Activated B cell treated with CpG ODN at 0.5 μM for 24 hours (primary cell): ENCODE measurements at regions not wholly inside any gene's neighbourhood (a gene's known extent, or its start where the extent isn't known, plus 50 kb on each side); places are given as distances from the start of the nearest gene placed in this dataset.

ENCODE experiments used
- ATAC-seq: fragments of 200-7000 bp; cut with Tn5 transposase; one replicate; pipeline ENCODE4 v1.10.0; 2021; ENCODE audit warnings: low read depth, mild to moderate bottlenecking, moderate library complexity
- CTCF ChIA-PET: fragments of 350-600 bp; sonication (Branson Sonifier 250); formaldehyde crosslinking; loops from one replicate; lab custom pipeline; 2021; ENCODE audit warnings: antibody characterized with exemption; lab: Charles Lee
- POLR2A ChIA-PET: fragments of 350-600 bp; sonication (Branson Sonifier 250); formaldehyde crosslinking; loops from one replicate; lab custom pipeline; 2021; ENCODE audit warnings: antibody characterized with exemption; lab: Charles Lee
- DNase-seq: peaks from one replicate; pipeline ENCODE4 v3.0.0; 2022
- H3K27ac Mint-ChIP-seq: one replicate; pipeline ENCODE4 v1.8.0; 2020; ENCODE audit warnings: mixed read lengths
- H3K27me3 Mint-ChIP-seq: one replicate; pipeline ENCODE4 v1.8.0; 2021; ENCODE audit warnings: mixed read lengths
- H3K36me3 Mint-ChIP-seq: one replicate; pipeline ENCODE4 v1.8.0; 2021; ENCODE audit warnings: low read depth, mixed read lengths
- H3K4me1 Mint-ChIP-seq: one replicate; pipeline ENCODE4 v1.8.0; 2021; ENCODE audit warnings: mixed read lengths
- H3K4me3 Mint-ChIP-seq: one replicate; pipeline ENCODE4 v1.8.0; 2020; ENCODE audit warnings: mild to moderate bottlenecking, mixed read lengths
- H3K9me3 Mint-ChIP-seq: one replicate; pipeline ENCODE4 v1.8.0; 2020; ENCODE audit warnings: mixed read lengths
- CTCF ChIP-seq: fragments of 200-600 bp; IDR thresholded peaks from one replicate; pipeline ENCODE4 v1.8.0; 2022; ENCODE audit warnings: antibody characterized with exemption, mild to moderate bottlenecking
- intact Hi-C: fragments of 100-400 bp; cut with micrococcal nuclease; formaldehyde crosslinking; loops from one replicate; pipeline ENCODE4 v1.15.1; 2024

- DNase-seq (no peak), ATAC-seq (no peak)
- peaks cover 3% of the 10 kb centered on the region for H3K9me3 Mint-ChIP-seq
- no peaks in the 10 kb centered on the region for H3K4me1 Mint-ChIP-seq
- H3K27ac Mint-ChIP-seq = no peak overlapping the region
- no peaks in the 10 kb centered on the region for H3K36me3 Mint-ChIP-seq
- ChIA-PET CTCF (no interaction called here), POLR2A (no interaction called here)
- no peak for TF ChIP-seq CTCF
- H3K4me3 Mint-ChIP-seq = no peak overlapping the region
- H3K27me3 Mint-ChIP-seq = no peaks in the 10 kb centered on the region
- intact Hi-C loops = no loop called here
These were observed 241.5 kb upstream of the SATB1 start for GRCh38 chr3:18666655-18667054.

GRCh38 chr3:18660059-18660458 is 234.9 kb upstream of the SATB1 start:
- no peak for ATAC-seq
- Mint-ChIP-seq H3K4me1 (no peaks in the 10 kb centered on the region), H3K27me3 (no peaks in the 10 kb centered on the region), H3K4me3 (no peak overlapping the region), H3K9me3 (peaks cover 5% of the 10 kb centered on the region), H3K27ac (no peak overlapping the region), H3K36me3 (no peaks in the 10 kb centered on the region)
- intact Hi-C loops = no loop called here
- POLR2A ChIA-PET = no interaction called here
- no peak for TF ChIP-seq CTCF
- DNase-seq = no peak
- CTCF ChIA-PET = no interaction called here

- TF ChIP-seq CTCF = no peak
- Mint-ChIP-seq H3K27ac (no peak overlapping the region), H3K36me3 (no peaks in the 10 kb centered on the region), H3K4me3 (no peak overlapping the region), H3K27me3 (no peaks in the 10 kb centered on the region), H3K4me1 (no peaks in the 10 kb centered on the region), H3K9me3 (peaks cover 5% of the 10 kb centered on the region)
- CTCF ChIA-PET = no interaction called here
- DNase-seq (no peak), ATAC-seq (no peak)
- POLR2A ChIA-PET = no interaction called here
- intact Hi-C loops = no loop called here
These were observed 233.0 kb upstream of the SATB1 start for GRCh38 chr3:18657858-18658820.

GRCh38 chr3:18656866-18657265 is 231.7 kb upstream of the SATB1 start:
- Mint-ChIP-seq H3K27me3 (no peaks in the 10 kb centered on the region), H3K27ac (no peak overlapping the region), H3K4me3 (no peak overlapping the region), H3K36me3 (no peaks in the 10 kb centered on the region), H3K9me3 (peaks cover 5% of the 10 kb centered on the region), H3K4me1 (no peaks in the 10 kb centered on the region)
- intact Hi-C loops = no loop called here
- POLR2A ChIA-PET = no interaction called here
- DNase-seq (no peak), ATAC-seq (no peak)
- CTCF ChIA-PET = no interaction called here
- TF ChIP-seq CTCF = no peak

- TF ChIP-seq CTCF = no peak
- CTCF ChIA-PET = no interaction called here
- Mint-ChIP-seq H3K27me3 (no peaks in the 10 kb centered on the region), H3K9me3 (peaks cover 5% of the 10 kb centered on the region), H3K4me1 (no peaks in the 10 kb centered on the region), H3K36me3 (no peaks in the 10 kb centered on the region), H3K4me3 (no peak overlapping the region), H3K27ac (no peak overlapping the region)
- ATAC-seq = no peak
- intact Hi-C loops = no loop called here
- no peak for DNase-seq
- POLR2A ChIA-PET = no interaction called here
These were observed 231.3 kb upstream of the SATB1 start for GRCh38 chr3:18656410-18656809.
